ENCODE measurements at regions not wholly inside any gene's neighbourhood (a gene's known extent, or its start where the extent isn't known, plus 50 kb on each side); places are given as distances from the start of the nearest gene placed in this dataset.

DNA sequence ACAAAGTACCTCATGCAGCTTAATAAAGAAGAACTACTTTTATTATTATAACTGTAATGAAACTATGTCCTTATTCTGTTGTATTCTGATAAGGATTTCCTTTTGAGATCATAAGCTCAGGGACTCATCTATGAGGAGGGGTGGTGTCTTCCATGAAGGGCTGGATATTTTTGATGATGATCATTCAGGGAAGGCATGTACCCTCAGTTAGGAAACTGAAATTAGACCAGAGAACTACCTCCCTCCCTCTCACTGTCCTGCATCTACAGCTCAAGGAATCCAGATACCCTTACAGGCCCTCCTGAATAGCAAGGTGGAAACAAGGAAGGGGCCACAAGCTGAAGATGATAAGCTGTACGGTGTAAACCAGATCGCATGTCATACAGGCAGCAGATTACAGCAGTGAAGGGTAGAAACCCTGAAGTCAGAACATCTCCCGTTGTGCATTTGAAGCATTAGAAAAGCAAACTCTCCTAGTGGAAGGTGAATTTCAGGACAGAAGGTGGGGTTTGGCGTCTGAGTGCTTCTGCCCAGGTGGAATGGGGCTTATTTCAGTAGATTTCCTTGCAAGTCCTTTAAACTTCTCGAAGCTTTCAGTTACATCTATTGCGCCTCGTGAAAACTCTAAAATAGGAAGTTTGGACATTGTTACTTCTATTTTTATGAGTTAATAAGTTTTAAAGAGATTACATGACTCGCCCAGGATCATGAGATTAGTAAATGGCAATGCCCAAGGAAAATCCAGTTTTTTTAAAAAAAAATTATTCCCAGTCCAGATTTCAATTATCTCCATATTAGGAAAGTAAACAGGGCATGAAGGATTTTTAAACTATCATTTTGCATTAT, 101.1 kb upstream of the HNRNPU start:
- TF ChIP-seq EZH2phosphoT487 (IDR thresholded peaks at IDR 0.05; ENCODE audit: borderline replicate concordance): no peak
- TF ChIP-seq, protein P1, sequence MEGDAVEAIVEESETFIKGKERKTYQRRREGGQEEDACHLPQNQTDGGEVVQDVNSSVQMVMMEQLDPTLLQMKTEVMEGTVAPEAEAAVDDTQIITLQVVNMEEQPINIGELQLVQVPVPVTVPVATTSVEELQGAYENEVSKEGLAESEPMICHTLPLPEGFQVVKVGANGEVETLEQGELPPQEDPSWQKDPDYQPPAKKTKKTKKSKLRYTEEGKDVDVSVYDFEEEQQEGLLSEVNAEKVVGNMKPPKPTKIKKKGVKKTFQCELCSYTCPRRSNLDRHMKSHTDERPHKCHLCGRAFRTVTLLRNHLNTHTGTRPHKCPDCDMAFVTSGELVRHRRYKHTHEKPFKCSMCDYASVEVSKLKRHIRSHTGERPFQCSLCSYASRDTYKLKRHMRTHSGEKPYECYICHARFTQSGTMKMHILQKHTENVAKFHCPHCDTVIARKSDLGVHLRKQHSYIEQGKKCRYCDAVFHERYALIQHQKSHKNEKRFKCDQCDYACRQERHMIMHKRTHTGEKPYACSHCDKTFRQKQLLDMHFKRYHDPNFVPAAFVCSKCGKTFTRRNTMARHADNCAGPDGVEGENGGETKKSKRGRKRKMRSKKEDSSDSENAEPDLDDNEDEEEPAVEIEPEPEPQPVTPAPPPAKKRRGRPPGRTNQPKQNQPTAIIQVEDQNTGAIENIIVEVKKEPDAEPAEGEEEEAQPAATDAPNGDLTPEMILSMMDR (conservative IDR thresholded peaks at IDR 0.05; ENCODE audit: low read length): no peak

Data from Loucy (cell line).